ENCODE measurements at regions not wholly inside any gene's neighbourhood (a gene's known extent, or its start where the extent isn't known, plus 50 kb on each side); places are given as distances from the start of the nearest gene placed in this dataset.

DNA sequence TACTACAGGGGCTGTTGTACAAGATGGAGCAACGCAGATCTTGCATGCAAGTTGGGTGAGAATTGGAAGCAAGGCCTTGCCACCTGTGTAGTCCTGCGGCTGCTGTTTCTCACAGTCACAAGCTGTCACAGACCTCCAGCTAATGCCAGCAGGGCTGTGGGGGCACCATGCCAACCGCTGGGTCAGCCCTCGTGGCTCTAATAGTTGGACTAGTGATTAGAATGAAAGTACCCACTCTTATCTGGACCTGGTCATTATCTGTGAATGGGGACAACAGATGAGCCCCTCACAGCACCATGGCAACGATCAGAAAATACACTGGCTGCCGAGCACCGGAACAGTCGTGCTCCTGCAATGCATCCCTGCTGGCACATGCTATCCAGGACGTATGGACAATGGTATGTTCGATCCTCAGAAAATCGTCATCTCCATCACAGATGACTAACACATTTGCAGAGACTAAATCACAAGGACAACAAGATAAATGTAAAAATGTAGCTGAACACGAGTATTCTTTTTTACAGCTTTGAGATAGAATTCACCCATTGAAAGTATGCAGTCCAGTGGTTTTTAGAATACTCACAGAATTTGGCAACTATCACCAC is 80.4 kb upstream of the CALN1 start:
- intact Hi-C loops (cut with DNase I; ENCODE audit: low total_unique reads): no loop called here
- TF ChIP-seq, protein P1, sequence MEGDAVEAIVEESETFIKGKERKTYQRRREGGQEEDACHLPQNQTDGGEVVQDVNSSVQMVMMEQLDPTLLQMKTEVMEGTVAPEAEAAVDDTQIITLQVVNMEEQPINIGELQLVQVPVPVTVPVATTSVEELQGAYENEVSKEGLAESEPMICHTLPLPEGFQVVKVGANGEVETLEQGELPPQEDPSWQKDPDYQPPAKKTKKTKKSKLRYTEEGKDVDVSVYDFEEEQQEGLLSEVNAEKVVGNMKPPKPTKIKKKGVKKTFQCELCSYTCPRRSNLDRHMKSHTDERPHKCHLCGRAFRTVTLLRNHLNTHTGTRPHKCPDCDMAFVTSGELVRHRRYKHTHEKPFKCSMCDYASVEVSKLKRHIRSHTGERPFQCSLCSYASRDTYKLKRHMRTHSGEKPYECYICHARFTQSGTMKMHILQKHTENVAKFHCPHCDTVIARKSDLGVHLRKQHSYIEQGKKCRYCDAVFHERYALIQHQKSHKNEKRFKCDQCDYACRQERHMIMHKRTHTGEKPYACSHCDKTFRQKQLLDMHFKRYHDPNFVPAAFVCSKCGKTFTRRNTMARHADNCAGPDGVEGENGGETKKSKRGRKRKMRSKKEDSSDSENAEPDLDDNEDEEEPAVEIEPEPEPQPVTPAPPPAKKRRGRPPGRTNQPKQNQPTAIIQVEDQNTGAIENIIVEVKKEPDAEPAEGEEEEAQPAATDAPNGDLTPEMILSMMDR (IDR thresholded peaks at IDR 0.05): no peak
- TF ChIP-seq POLR2A (IDR thresholded peaks at IDR 0.05): no peak
- H3K4me1 ChIP-seq: no peaks in the 10 kb centered on the region
- H3K27me3 ChIP-seq: no peaks in the 10 kb centered on the region
- H3K4me3 ChIP-seq: no peak overlapping the region
- H3K9me3 ChIP-seq: no peaks in the 10 kb centered on the region
- no peak overlapping the region for H3K27ac ChIP-seq
- no peak for DNase-seq
- H3K36me3 ChIP-seq: no peaks in the 10 kb centered on the region

- Histone ChIP-seq H3K36me3 (no peaks in the 10 kb centered on the region), H3K4me1 (no peaks in the 10 kb centered on the region), H3K27me3 (no peaks in the 10 kb centered on the region), H3K4me3 (no peak overlapping the region), H3K27ac (no peak overlapping the region), H3K9me3 (no peaks in the 10 kb centered on the region)
- TF ChIP-seq, protein P1 (IDR thresholded peaks at IDR 0.05): no peak
- no peak for TF ChIP-seq POLR2A (IDR thresholded peaks at IDR 0.05)
- intact Hi-C loops (cut with DNase I; ENCODE audit: low total_unique reads): no loop called here
- no peak for DNase-seq
Observed at GRCh38 chr7:72490301-72490700, 78.2 kb upstream of the CALN1 start.

- Histone ChIP-seq H3K27me3 (no peaks in the 10 kb centered on the region), H3K27ac (no peak overlapping the region), H3K9me3 (no peaks in the 10 kb centered on the region), H3K4me1 (no peaks in the 10 kb centered on the region), H3K4me3 (no peak overlapping the region), H3K36me3 (no peaks in the 10 kb centered on the region)
- TF ChIP-seq POLR2A (IDR thresholded peaks at IDR 0.05): no peak
- TF ChIP-seq, protein P1 (IDR thresholded peaks at IDR 0.05): no peak
- DNase-seq: no peak
- intact Hi-C loops (cut with DNase I; ENCODE audit: low total_unique reads): no loop called here
Observed at GRCh38 chr7:72481934-72482333, 69.8 kb upstream of the CALN1 start.

DNA sequence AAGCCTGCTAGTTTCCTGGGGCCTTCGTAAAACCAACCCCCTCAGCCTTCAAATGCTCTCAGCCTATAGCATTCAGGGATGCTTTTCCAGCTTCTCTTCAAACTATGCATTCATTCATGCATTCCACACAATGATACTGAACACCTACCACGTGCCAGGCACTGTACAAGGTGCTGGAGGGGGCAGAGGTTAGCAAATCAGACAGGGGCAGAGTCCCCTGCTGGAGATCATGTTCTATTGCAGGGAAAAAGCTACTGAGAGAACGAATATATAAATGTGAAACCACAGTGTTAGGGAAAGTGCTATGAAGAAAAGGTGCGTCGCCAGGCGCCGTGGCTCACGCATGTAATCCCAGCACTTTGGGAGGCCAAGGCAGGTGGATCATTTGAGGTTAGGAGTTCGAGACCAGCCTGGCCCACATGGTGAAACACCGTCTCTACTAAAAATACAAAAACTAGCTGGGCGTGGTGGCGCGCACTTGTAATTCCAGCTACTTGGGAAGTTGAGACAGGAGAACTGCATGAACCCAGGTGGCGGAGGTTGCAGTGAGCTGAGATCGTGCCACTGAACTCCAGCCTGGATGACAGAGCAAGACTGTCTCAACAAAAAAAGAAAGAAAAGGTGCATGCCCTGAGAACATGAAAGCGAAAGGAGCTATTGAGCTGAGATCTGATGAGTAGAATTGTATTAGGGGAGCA is 64.6 kb upstream of the CALN1 start:
- H3K36me3 ChIP-seq: no peaks in the 10 kb centered on the region
- no peaks in the 10 kb centered on the region for H3K27me3 ChIP-seq
- DNase-seq: no peak
- no peak for TF ChIP-seq POLR2A (IDR thresholded peaks at IDR 0.05)
- TF ChIP-seq, protein P1 (IDR thresholded peaks at IDR 0.05): no peak
- H3K27ac ChIP-seq: no peak overlapping the region
- intact Hi-C loops (cut with DNase I; ENCODE audit: low total_unique reads): no loop called here
- H3K4me1 ChIP-seq: no peaks in the 10 kb centered on the region
- H3K9me3 ChIP-seq: no peaks in the 10 kb centered on the region
- no peak overlapping the region for H3K4me3 ChIP-seq

DNA sequence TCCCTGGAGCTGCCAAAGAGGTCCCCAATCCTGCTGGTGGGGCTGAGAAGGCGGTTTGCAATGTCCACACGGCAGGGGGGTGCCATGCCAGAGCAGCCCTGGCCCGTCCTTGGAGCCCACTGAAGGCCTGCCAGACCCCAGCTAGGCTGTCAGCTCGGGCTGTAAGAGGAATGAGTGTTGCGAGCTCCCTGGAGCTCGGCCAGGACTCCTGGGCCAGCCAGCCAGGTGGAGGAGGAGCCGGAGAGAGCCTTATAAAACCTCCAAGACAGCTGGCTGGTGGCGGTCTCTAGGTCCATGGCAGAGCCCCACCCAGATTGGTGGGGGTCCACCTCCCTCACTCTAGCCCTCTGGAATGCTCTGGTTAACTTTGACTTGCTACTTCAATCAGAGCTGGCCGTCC is 55.1 kb upstream of the CALN1 start:
- intact Hi-C loops (cut with DNase I; ENCODE audit: low total_unique reads): no loop called here

More for the DNA sequence above, 55.1 kb upstream of the CALN1 start:
- Histone ChIP-seq H3K27ac (no peak overlapping the region), H3K9me3 (no peaks in the 10 kb centered on the region), H3K36me3 (no peaks in the 10 kb centered on the region), H3K27me3 (no peaks in the 10 kb centered on the region), H3K4me3 (no peak overlapping the region), H3K4me1 (no peaks in the 10 kb centered on the region)
- TF ChIP-seq, protein P1 (IDR thresholded peaks at IDR 0.05): no peak
- no peak for TF ChIP-seq POLR2A (IDR thresholded peaks at IDR 0.05)
- no peak for DNase-seq
